ENCODE measurements at regions not wholly inside any gene's neighbourhood (a gene's known extent, or its start where the extent isn't known, plus 50 kb on each side); places are given as distances from the start of the nearest gene placed in this dataset.
A peak's percentile ranks its signal among the peaks of the same experiment; 100 is the strongest.

- no peak overlapping the region for H3K4me2 ChIP-seq
- H3K79me2 ChIP-seq (ENCODE audit: insufficient read depth) = no peaks in the 10 kb centered on the region
- no peaks in the 10 kb centered on the region for H3F3A ChIP-seq (replicated peaks; ENCODE audit: insufficient read depth)
- H3K4me3 ChIP-seq (ENCODE audit: low read depth in 2 of 2, low read length in 1 of 2) = no peak overlapping the region
- no peak for DNase-seq
- POLR2A ChIA-PET = no interaction called here
- H3K27me3 ChIP-seq (ENCODE audit: insufficient read depth) = no peaks in the 10 kb centered on the region
- no peaks in the 10 kb centered on the region; a peak in 1 of 4 replicates for H3K4me1 ChIP-seq (ENCODE audit: control insufficient read depth in 1 of 2, insufficient read depth in 2 of 2, low read depth in 1 of 2, low read length in 1 of 2)
- H3K27ac ChIP-seq (ENCODE audit: low read depth in 2 of 2, low read length in 1 of 2) = no peak overlapping the region
- TF ChIP-seq ZBTB33 (IDR thresholded peaks at IDR 0.05; ENCODE audit: borderline replicate concordance, low read depth) (no peak), USF1 (IDR thresholded peaks at IDR 0.05; ENCODE audit: borderline replicate concordance, low read depth) (peak; percentile 27; the same call in 1 of the 2 replicates)
- no peaks in the 10 kb centered on the region for H3K9me3 ChIP-seq
- no peaks in the 10 kb centered on the region for H4K20me1 ChIP-seq (ENCODE audit: insufficient read depth)
- CTCF ChIA-PET = no interaction called here
- H3K9me2 ChIP-seq = no peaks in the 10 kb centered on the region
- no peaks in the 10 kb centered on the region for H3K36me3 ChIP-seq (replicated peaks in 1 of 2; ENCODE audit: control insufficient read depth in 1 of 2, insufficient read depth in 2 of 2, low read length in 1 of 2)
- H2AFZ ChIP-seq (ENCODE audit: low read depth) = no peak overlapping the region
- H3K9ac ChIP-seq = no peak overlapping the region
- 80% methylated on average over 5 of the region's 5 CpGs for WGBS (ENCODE audit: low lambda C conversion rate)
Observed at GRCh38 chr18:61754039-61754583, 138.7 kb downstream of the RNF152 start.

DNA sequence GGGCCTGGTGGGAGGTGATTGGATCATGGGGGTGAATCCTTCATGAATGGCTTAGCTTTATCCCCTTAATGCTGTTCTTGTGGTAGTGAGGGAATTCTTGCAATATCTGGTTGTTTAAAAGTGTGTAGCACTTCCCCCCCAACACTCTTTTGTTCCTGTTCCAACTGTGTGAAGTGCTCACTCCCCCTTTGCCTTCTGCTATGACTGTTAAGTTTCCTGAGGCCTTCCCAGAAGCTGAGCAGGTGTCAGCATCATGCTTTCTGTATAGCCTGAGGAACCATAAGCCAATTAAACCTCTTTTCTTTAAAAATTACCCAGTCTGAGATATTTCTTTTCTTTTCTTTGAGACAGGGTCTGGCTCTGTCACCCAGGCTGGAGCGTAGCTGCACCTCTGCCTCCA is 139.4 kb downstream of the RNF152 start:
- H2AFZ ChIP-seq (ENCODE audit: low read depth) = no peak overlapping the region
- H3K4me2 ChIP-seq = no peak overlapping the region
- no peaks in the 10 kb centered on the region for H3K79me2 ChIP-seq (ENCODE audit: insufficient read depth)
- H3K4me1 ChIP-seq (ENCODE audit: control insufficient read depth in 1 of 2, insufficient read depth in 2 of 2, low read depth in 1 of 2, low read length in 1 of 2) = peaks cover 0 to 3% of the 10 kb centered on the region in 2 experiments; a peak in 1 of 4 replicates
- H3K9me3 ChIP-seq = no peaks in the 10 kb centered on the region
- H4K20me1 ChIP-seq (ENCODE audit: insufficient read depth) = no peaks in the 10 kb centered on the region
- ChIA-PET CTCF (no interaction called here), POLR2A (no interaction called here)
- WGBS (ENCODE audit: low lambda C conversion rate) = 100% methylated on average over 1 of the region's 1 CpG
- H3K27me3 ChIP-seq (ENCODE audit: insufficient read depth) = no peaks in the 10 kb centered on the region
- H3K4me3 ChIP-seq (ENCODE audit: low read depth in 2 of 2, low read length in 1 of 2) = no peak overlapping the region
- no peaks in the 10 kb centered on the region for H3K36me3 ChIP-seq (replicated peaks in 1 of 2; ENCODE audit: control insufficient read depth in 1 of 2, insufficient read depth in 2 of 2, low read length in 1 of 2)
- H3K27ac ChIP-seq (ENCODE audit: low read depth in 2 of 2, low read length in 1 of 2) = no peak overlapping the region
- no peak for DNase-seq
- no peaks in the 10 kb centered on the region for H3F3A ChIP-seq (replicated peaks; ENCODE audit: insufficient read depth)
- TF ChIP-seq GABPA (IDR thresholded peaks at IDR 0.05; ENCODE audit: low read depth) (no peak), NFIC (IDR thresholded peaks at IDR 0.05; ENCODE audit: borderline replicate concordance) (no peak), SIN3A (IDR thresholded peaks at IDR 0.05; ENCODE audit: borderline replicate concordance, low read depth, low read length) (no peak), ELF1 (IDR thresholded peaks at IDR 0.05) (no peak), JUND (IDR thresholded peaks at IDR 0.05) (no peak), CHD2 (IDR thresholded peaks at IDR 0.05; ENCODE audit: low read length, partially characterized antibody) (no peak), NRF1 (IDR thresholded peaks at IDR 0.05; ENCODE audit: low read depth, low read length) (no peak), SMC3 (IDR thresholded peaks at IDR 0.05; ENCODE audit: low read depth, low read length) (no peak)
- TF ChIP-seq, protein P1, sequence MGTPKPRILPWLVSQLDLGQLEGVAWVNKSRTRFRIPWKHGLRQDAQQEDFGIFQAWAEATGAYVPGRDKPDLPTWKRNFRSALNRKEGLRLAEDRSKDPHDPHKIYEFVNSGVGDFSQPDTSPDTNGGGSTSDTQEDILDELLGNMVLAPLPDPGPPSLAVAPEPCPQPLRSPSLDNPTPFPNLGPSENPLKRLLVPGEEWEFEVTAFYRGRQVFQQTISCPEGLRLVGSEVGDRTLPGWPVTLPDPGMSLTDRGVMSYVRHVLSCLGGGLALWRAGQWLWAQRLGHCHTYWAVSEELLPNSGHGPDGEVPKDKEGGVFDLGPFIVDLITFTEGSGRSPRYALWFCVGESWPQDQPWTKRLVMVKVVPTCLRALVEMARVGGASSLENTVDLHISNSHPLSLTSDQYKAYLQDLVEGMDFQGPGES (IDR thresholded peaks at IDR 0.05; ENCODE audit: low read depth, low read length) = no peak
- TF ChIP-seq, protein P2, sequence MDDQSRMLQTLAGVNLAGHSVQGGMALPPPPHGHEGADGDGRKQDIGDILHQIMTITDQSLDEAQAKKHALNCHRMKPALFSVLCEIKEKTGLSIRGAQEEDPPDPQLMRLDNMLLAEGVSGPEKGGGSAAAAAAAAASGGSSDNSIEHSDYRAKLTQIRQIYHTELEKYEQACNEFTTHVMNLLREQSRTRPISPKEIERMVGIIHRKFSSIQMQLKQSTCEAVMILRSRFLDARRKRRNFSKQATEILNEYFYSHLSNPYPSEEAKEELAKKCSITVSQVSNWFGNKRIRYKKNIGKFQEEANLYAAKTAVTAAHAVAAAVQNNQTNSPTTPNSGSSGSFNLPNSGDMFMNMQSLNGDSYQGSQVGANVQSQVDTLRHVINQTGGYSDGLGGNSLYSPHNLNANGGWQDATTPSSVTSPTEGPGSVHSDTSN (IDR thresholded peaks at IDR 0.05) = no peak
- TF ChIP-seq, protein P3, sequence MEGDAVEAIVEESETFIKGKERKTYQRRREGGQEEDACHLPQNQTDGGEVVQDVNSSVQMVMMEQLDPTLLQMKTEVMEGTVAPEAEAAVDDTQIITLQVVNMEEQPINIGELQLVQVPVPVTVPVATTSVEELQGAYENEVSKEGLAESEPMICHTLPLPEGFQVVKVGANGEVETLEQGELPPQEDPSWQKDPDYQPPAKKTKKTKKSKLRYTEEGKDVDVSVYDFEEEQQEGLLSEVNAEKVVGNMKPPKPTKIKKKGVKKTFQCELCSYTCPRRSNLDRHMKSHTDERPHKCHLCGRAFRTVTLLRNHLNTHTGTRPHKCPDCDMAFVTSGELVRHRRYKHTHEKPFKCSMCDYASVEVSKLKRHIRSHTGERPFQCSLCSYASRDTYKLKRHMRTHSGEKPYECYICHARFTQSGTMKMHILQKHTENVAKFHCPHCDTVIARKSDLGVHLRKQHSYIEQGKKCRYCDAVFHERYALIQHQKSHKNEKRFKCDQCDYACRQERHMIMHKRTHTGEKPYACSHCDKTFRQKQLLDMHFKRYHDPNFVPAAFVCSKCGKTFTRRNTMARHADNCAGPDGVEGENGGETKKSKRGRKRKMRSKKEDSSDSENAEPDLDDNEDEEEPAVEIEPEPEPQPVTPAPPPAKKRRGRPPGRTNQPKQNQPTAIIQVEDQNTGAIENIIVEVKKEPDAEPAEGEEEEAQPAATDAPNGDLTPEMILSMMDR (IDR thresholded peaks at IDR 0.05) = no peak
- no peaks in the 10 kb centered on the region for H3K9me2 ChIP-seq
- H3K9ac ChIP-seq = no peak overlapping the region

All from SK-N-SH (cell line).